ENCODE measurements at regions not wholly inside any gene's neighbourhood (a gene's known extent, or its start where the extent isn't known, plus 50 kb on each side); places are given as distances from the start of the nearest gene placed in this dataset.
"Not testable (repeated sequence)": the region's sequence is repeated elsewhere in the genome, so short reads cannot be mapped to it uniquely, and the experiment has no call there.

DNA sequence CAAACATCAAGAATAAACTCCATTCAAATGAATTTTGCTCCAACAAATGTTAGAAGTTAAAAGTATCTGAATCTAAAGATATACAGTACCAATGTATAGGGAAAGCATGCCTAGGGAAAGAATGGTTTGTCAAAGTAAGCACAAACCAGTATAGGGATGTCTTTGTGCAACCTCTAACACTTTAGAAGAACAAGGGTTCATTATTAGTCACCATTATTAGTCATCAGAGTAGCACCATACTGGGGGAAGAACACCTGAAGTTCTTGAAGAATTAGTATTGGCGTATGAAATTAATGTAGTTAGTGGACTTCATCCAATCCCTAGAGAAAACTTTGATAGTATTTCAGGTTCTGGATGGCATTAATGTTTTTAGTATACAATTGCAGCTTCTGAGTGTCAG is 943.7 kb downstream of the METTL15 start:
- no peak for DNase-seq
- Histone ChIP-seq H3K4me1 (no peaks in the 10 kb centered on the region), H3K27ac (no peak overlapping the region), H3K9me3 (no peaks in the 10 kb centered on the region), H3K36me3 (ENCODE audit: insufficient read depth in 1 of 2, low read depth in 1 of 2) (no peaks in the 10 kb centered on the region), H3K27me3 (ENCODE audit: insufficient read depth in 3 of 3, low read length in 2 of 3) (no peaks in the 10 kb centered on the region), H3K4me3 (no peak overlapping the region)
- intact Hi-C loops (cut with DNase I) = no loop called here
- ATAC-seq = no peak
- 86 to 93% (median 92%) methylated on average over 1 of the region's 1 CpG for WGBS, 3 donors
- TF ChIP-seq, protein P1, sequence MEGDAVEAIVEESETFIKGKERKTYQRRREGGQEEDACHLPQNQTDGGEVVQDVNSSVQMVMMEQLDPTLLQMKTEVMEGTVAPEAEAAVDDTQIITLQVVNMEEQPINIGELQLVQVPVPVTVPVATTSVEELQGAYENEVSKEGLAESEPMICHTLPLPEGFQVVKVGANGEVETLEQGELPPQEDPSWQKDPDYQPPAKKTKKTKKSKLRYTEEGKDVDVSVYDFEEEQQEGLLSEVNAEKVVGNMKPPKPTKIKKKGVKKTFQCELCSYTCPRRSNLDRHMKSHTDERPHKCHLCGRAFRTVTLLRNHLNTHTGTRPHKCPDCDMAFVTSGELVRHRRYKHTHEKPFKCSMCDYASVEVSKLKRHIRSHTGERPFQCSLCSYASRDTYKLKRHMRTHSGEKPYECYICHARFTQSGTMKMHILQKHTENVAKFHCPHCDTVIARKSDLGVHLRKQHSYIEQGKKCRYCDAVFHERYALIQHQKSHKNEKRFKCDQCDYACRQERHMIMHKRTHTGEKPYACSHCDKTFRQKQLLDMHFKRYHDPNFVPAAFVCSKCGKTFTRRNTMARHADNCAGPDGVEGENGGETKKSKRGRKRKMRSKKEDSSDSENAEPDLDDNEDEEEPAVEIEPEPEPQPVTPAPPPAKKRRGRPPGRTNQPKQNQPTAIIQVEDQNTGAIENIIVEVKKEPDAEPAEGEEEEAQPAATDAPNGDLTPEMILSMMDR (IDR thresholded peaks at IDR 0.05) = no peak

DNA sequence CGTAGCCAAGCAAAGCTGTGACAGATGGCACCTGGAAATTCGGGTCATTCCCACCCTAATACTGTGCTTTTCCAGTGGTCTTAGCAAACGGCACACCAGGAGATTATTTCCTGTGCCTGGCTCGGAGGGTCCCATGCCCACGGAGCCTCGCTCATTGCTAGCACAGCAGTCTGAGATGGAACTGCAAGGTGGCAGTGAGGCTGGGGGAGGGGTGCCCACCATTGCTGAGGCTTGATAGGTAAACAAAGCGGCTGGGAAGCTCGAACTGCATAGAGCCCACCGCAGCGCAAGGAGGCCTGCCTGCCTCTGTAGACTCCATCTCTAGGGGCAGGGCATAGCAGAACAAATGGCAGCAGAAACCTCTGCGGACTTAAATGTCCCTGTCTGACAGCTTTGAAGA is 942.8 kb downstream of the METTL15 start:
- intact Hi-C loops (cut with DNase I); H3K27ac ChIP-seq; H3K27me3 ChIP-seq (ENCODE audit: insufficient read depth in 3 of 3, low read length in 2 of 3); H3K4me1 ChIP-seq; H3K36me3 ChIP-seq (ENCODE audit: insufficient read depth in 1 of 2, low read depth in 1 of 2); H3K9me3 ChIP-seq; H3K4me3 ChIP-seq; ATAC-seq; DNase-seq: not testable (repeated sequence)
- 79 to 84% (median 82%) methylated on average over 11 of the region's 11 CpGs for WGBS, 3 donors

DNA sequence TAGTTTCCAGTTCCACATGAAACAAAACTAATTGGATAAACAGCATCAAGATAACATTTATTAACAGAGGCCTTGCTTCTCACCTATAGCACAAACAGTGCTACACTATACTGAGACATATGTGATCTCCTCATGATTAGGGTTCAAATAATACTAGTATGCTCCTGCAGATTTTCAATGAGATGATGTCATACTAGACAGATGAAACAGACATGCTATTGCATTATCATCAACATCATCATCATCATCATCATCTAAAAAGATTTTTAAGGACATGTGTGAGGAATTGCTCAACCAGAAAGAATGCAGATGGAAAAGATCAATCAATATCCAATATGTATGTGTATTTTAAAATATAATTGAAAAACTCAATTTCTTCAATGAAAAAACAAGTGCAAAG is 932.3 kb downstream of the METTL15 start:
- intact Hi-C loops (cut with DNase I) = no loop called here
- TF ChIP-seq, protein P1 (IDR thresholded peaks at IDR 0.05) = no peak
- no peak overlapping the region for H3K4me3 ChIP-seq
- DNase-seq (no peak), ATAC-seq (no peak)
- no peaks in the 10 kb centered on the region for H3K36me3 ChIP-seq (ENCODE audit: insufficient read depth in 1 of 2, low read depth in 1 of 2)
- no peaks in the 10 kb centered on the region for H3K27me3 ChIP-seq (ENCODE audit: insufficient read depth in 3 of 3, low read length in 2 of 3)
- H3K4me1 ChIP-seq = no peaks in the 10 kb centered on the region
- H3K9me3 ChIP-seq = no peaks in the 10 kb centered on the region
- H3K27ac ChIP-seq = no peak overlapping the region

DNA sequence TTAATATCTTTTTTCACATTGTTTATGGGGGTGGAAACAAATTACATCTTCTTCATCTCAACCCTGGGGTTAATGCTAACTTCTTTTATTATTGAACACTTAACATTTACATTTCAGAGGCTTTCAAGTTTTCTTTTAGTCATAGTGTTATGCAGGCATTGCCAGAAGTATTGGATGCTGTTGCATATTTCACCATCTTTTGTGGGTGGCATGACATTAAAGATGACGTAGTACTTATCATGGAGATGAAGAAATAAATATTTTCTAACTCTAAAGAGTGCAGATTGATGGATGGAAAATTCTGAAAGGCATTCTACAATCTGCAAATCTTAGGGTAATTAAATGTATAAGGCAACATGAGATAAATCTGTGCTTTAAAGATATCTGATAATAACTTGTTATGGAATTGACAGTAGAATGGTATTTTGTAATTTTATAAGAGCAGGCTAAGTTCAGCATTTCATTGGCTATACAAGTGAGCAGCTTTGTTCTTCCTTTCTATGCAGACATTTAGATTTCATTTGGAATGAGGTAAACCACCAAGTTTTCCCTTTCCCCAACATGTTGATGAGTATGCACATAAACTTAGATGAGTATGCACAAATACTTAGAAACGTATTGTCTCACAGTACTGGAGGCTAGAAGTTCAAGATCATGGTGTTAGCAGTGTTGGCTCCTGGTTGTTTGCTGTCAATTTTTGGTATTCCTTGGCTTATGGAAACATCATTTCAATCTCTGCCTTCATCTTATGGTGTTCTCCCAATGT is 924.4 kb downstream of the METTL15 start:
- Histone ChIP-seq H3K27ac (no peak overlapping the region), H3K4me3 (no peak overlapping the region), H3K9me3 (peaks cover 6% of the 10 kb centered on the region), H3K27me3 (ENCODE audit: insufficient read depth in 3 of 3, low read length in 2 of 3) (no peaks in the 10 kb centered on the region), H3K4me1 (no peaks in the 10 kb centered on the region), H3K36me3 (ENCODE audit: insufficient read depth in 1 of 2, low read depth in 1 of 2) (no peaks in the 10 kb centered on the region)
- 37 to 75% (median 37%) methylated on average over 2 of the region's 2 CpGs for WGBS, 3 donors
- intact Hi-C loops (cut with DNase I) = no loop called here
- no peak for DNase-seq
- ATAC-seq = no peak
- TF ChIP-seq, protein P1 (IDR thresholded peaks at IDR 0.05) = no peak

DNA sequence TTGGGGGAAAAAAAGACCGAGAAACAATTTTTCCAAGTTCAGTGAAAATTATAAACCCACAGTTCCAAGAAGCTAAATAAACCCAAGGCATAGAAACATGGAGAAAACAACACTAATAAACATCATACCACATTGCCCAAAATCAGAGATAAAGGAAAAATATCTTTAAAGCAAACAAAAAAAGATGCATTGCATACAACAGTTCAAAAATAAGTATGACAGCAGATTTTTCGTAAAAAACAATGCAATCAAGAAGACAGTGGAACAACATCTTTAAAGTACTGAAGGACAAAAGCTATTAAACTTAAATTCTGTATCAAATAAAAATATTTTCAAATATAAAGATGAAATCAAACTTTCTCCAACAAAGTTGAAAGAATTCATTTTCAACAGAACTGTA is 921.3 kb downstream of the METTL15 start:
- Histone ChIP-seq H3K9me3 (peaks cover 6% of the 10 kb centered on the region), H3K27me3 (ENCODE audit: insufficient read depth in 3 of 3, low read length in 2 of 3) (no peaks in the 10 kb centered on the region), H3K27ac (no peak overlapping the region), H3K4me3 (no peak overlapping the region), H3K4me1 (no peaks in the 10 kb centered on the region), H3K36me3 (ENCODE audit: insufficient read depth in 1 of 2, low read depth in 1 of 2) (no peaks in the 10 kb centered on the region)
- intact Hi-C loops (cut with DNase I) = no loop called here
- TF ChIP-seq, protein P1 (IDR thresholded peaks at IDR 0.05) = no peak
- no peak for DNase-seq
- no peak for ATAC-seq
- 67 to 73% (median 71%) methylated on average over 2 of the region's 2 CpGs for WGBS, 3 donors

Measured in psoas muscle (tissue), 7 donors.